ENCODE measurements at regions not wholly inside any gene's neighbourhood (a gene's known extent, or its start where the extent isn't known, plus 50 kb on each side); places are given as distances from the start of the nearest gene placed in this dataset.

DNA sequence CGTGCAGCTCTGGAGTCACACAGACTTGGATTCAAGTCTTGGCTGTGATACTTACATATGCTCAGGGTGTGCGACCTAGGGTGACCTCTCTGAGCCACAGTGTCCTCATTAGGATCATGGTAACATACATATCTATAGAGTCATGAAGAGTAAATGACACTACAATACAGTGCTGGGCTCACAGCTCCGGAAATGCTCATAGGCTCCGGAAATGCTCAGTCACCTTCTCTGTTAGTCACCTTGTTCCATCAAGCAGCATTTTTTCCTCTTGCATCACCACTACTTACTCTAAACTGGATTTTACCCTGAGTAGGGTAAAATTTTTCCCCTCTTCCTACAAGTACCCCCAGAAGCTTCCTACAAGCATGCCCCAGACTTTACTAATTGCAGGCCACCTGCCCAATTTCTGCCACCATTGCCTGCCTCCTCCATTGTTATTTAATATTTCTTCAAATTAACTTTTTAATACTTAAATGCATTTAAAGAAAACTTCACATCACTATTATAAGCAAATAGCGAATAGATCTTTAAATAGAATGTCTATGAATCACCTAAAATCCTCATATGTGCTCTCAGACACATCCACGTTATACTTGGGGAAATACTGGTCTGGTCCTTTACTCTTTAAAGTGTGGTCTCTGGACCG lies 147.6 kb upstream of the SPRY4 start:
- Histone ChIP-seq H3K4me3 (no peak overlapping the region), H3K27ac (no peak overlapping the region), H3K9me3 (no peaks in the 10 kb centered on the region), H3K27me3 (replicated peaks; ENCODE audit: insufficient read depth) (no peaks in the 10 kb centered on the region), H3K4me1 (replicated peaks) (no peaks in the 10 kb centered on the region), H3K36me3 (no peaks in the 10 kb centered on the region)
- no peak for DNase-seq (ENCODE audit: low spot score)
- WGBS = 87% methylated on average over 7 of the region's 7 CpGs
- intact Hi-C loops (cut with DNase I) = no loop called here
- TF ChIP-seq POLR2AphosphoS5 (IDR thresholded peaks at IDR 0.05) (no peak), POLR2A (IDR thresholded peaks at IDR 0.05) (no peak)
- TF ChIP-seq, protein P1, sequence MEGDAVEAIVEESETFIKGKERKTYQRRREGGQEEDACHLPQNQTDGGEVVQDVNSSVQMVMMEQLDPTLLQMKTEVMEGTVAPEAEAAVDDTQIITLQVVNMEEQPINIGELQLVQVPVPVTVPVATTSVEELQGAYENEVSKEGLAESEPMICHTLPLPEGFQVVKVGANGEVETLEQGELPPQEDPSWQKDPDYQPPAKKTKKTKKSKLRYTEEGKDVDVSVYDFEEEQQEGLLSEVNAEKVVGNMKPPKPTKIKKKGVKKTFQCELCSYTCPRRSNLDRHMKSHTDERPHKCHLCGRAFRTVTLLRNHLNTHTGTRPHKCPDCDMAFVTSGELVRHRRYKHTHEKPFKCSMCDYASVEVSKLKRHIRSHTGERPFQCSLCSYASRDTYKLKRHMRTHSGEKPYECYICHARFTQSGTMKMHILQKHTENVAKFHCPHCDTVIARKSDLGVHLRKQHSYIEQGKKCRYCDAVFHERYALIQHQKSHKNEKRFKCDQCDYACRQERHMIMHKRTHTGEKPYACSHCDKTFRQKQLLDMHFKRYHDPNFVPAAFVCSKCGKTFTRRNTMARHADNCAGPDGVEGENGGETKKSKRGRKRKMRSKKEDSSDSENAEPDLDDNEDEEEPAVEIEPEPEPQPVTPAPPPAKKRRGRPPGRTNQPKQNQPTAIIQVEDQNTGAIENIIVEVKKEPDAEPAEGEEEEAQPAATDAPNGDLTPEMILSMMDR (IDR thresholded peaks at IDR 0.05) = no peak

- TF ChIP-seq POLR2AphosphoS5 (IDR thresholded peaks at IDR 0.05) = no peak
- no peak for TF ChIP-seq POLR2A (IDR thresholded peaks at IDR 0.05)
- TF ChIP-seq, protein P1 (IDR thresholded peaks at IDR 0.05) = no peak
- intact Hi-C loops (cut with DNase I) = no loop called here
- Histone ChIP-seq H3K36me3 (no peaks in the 10 kb centered on the region), H3K9me3 (no peaks in the 10 kb centered on the region), H3K4me3 (no peak overlapping the region), H3K4me1 (replicated peaks) (no peaks in the 10 kb centered on the region), H3K27ac (no peak overlapping the region), H3K27me3 (replicated peaks; ENCODE audit: insufficient read depth) (no peaks in the 10 kb centered on the region)
- no peak for DNase-seq (ENCODE audit: low spot score)
- WGBS = 68% methylated on average over 7 of the region's 7 CpGs
These were observed 141.6 kb upstream of the SPRY4 start for GRCh38 chr5:142466195-142466971.

- WGBS = 100% methylated on average over 1 of the region's 1 CpG
- Histone ChIP-seq H3K27me3 (replicated peaks; ENCODE audit: insufficient read depth) (no peaks in the 10 kb centered on the region), H3K4me1 (replicated peaks) (no peaks in the 10 kb centered on the region), H3K36me3 (no peaks in the 10 kb centered on the region), H3K27ac (no peak overlapping the region), H3K4me3 (no peak overlapping the region), H3K9me3 (no peaks in the 10 kb centered on the region)
- TF ChIP-seq POLR2AphosphoS5 (IDR thresholded peaks at IDR 0.05) (no peak), POLR2A (IDR thresholded peaks at IDR 0.05) (no peak)
- TF ChIP-seq, protein P1 (IDR thresholded peaks at IDR 0.05) = no peak
- intact Hi-C loops (cut with DNase I) = no loop called here
- DNase-seq (ENCODE audit: low spot score) = no peak
These were observed 140.7 kb upstream of the SPRY4 start for GRCh38 chr5:142465476-142465875.

GRCh38 chr5:142463904-142464303 lies 139.1 kb upstream of the SPRY4 start:
- 76% methylated on average over 2 of the region's 2 CpGs for WGBS
- Histone ChIP-seq H3K36me3 (no peaks in the 10 kb centered on the region), H3K9me3 (no peaks in the 10 kb centered on the region), H3K27me3 (replicated peaks; ENCODE audit: insufficient read depth) (no peaks in the 10 kb centered on the region), H3K27ac (no peak overlapping the region), H3K4me3 (no peak overlapping the region), H3K4me1 (replicated peaks) (no peaks in the 10 kb centered on the region)
- intact Hi-C loops (cut with DNase I) = no loop called here
- TF ChIP-seq, protein P1 (IDR thresholded peaks at IDR 0.05) = no peak
- TF ChIP-seq POLR2AphosphoS5 (IDR thresholded peaks at IDR 0.05) = no peak
- no peak for TF ChIP-seq POLR2A (IDR thresholded peaks at IDR 0.05)
- DNase-seq (ENCODE audit: low spot score) = no peak
